Lung (tissue), 11 donors: ENCODE measurements at regions not wholly inside any gene's neighbourhood (a gene's known extent, or its start where the extent isn't known, plus 50 kb on each side); places are given as distances from the start of the nearest gene placed in this dataset.
A peak's percentile ranks its signal among the peaks of the same experiment; 100 is the strongest.

Experiments used
- ATAC-seq: fragments of 200-7000 bp; cut with Tn5 transposase; one replicate; pipeline ENCODE4 v1.9.1; 2020; ENCODE audit warnings: moderate number of reproducible peaks; ENCODE audit not compliant: insufficient read depth, low FRiP score
- DNase-seq, 3 donors: peaks; one replicate each; pipeline ENCODE4 v3.0.0-alpha.2; 2013 to 2017
- H3K27ac ChIP-seq, 2 donors: one replicate each; pipeline ENCODE4 v1.5.1; 2013; ENCODE audit warnings: mild to moderate bottlenecking in 2 of 2, moderate library complexity in 2 of 2, control low read depth in 1 of 2, inconsistent platforms in 1 of 2, low read depth in 1 of 2, low read length in 1 of 2
- H3K27me3 ChIP-seq, 3 donors: one replicate each; pipeline ENCODE4 v1.5.1; 2013; ENCODE audit warnings: low read length in 2 of 3; ENCODE audit not compliant: control insufficient read depth in 3 of 3, insufficient read depth in 3 of 3
- H3K36me3 ChIP-seq, 4 donors: one replicate each; pipeline ENCODE4 v1.5.1; 2013; ENCODE audit warnings: low read length in 4 of 4, mild to moderate bottlenecking in 1 of 4, moderate library complexity in 1 of 4; ENCODE audit not compliant: control insufficient read depth in 4 of 4, insufficient read depth in 4 of 4
- H3K4me1 ChIP-seq, 5 donors: one replicate each; pipeline ENCODE4 v1.5.1; 2013; ENCODE audit warnings: low read length in 5 of 5, mild to moderate bottlenecking in 2 of 5, moderate library complexity in 1 of 5; ENCODE audit not compliant: control insufficient read depth in 5 of 5, insufficient read depth in 5 of 5
- H3K4me3 ChIP-seq: one replicate; pipeline ENCODE4 v1.5.1; 2013; ENCODE audit warnings: mild to moderate bottlenecking, control low read depth, moderate library complexity
- H3K9ac ChIP-seq, 2 donors: one replicate each; pipeline ENCODE4 v1.5.1; 2013; ENCODE audit warnings: low read length in 2 of 2, control low read depth in 1 of 2; ENCODE audit not compliant: insufficient read depth in 1 of 2
- H3K9me3 ChIP-seq, 4 donors: one replicate each; pipeline ENCODE4 v1.5.1; 2013; ENCODE audit warnings: low read length in 3 of 4, mild to moderate bottlenecking in 1 of 4, moderate library complexity in 1 of 4; ENCODE audit not compliant: control insufficient read depth in 4 of 4, insufficient read depth in 3 of 4
- CTCF ChIP-seq: IDR thresholded peaks from 2 replicates; pipeline ENCODE4 v1.5.1; 2012; ENCODE audit warnings: mild to moderate bottlenecking; ENCODE audit errors: control extremely low read depth, extremely low read depth
- WGBS, 2 donors: extraction: QIAGEN DNeasy Blood & Tissue Kit; methylation state at CpG; one replicate each; pipeline ENCODE4 v1.1.7; 2013; 5-methylcytosine and 5-hydroxymethylcytosine counted together
- donor health status: control.
- donor health status: control.
- donor health status: Bipolar disorder and iron deficiency.
- donor health status: healthy.
- donor health status: DM: yes; HTN: yes; CAD: no.

- Histone ChIP-seq H3K4me3 (no peak overlapping the region), H3K9ac (no peak overlapping the region), H3K27me3 (no peaks in the 10 kb centered on the region), H3K9me3 (peaks cover 0 to 5% (median 2%) of the 10 kb centered on the region in 4 donors), H3K36me3 (no peaks in the 10 kb centered on the region), H3K27ac (no peak overlapping the region), H3K4me1 (no peaks in the 10 kb centered on the region)
- ATAC-seq (no peak), DNase-seq (peak in 2 of 3 donors; percentile 34 to 44)
- WGBS, 2 donors, result 72 to 79% methylated on average over 3 of the region's 3 CpGs
- no peak for TF ChIP-seq CTCF
Measured at GRCh38 chr12:84150201-84150600, 762.4 kb downstream of the SLC6A15 start.

GRCh38 chr12:84148335-84148734, 764.3 kb downstream of the SLC6A15 start:
- ATAC-seq, result no peak
- H3K27me3 ChIP-seq, result no peaks in the 10 kb centered on the region
- H3K36me3 ChIP-seq, result no peaks in the 10 kb centered on the region
- H3K4me3 ChIP-seq, result no peak overlapping the region
- H3K27ac ChIP-seq, result no peak overlapping the region
- peaks cover 0 to 5% (median 2%) of the 10 kb centered on the region in 4 donors for H3K9me3 ChIP-seq
- no peaks in the 10 kb centered on the region for H3K4me1 ChIP-seq
- no peak for TF ChIP-seq CTCF
- H3K9ac ChIP-seq, result no peak overlapping the region
- no peak for DNase-seq
- 89 to 90% methylated on average over 3 of the region's 3 CpGs for WGBS, 2 donors

GRCh38 chr12:84136862-84137367, 775.7 kb downstream of the SLC6A15 start:
- H3K27ac ChIP-seq, result no peak overlapping the region
- no peak overlapping the region for H3K9ac ChIP-seq
- no peaks in the 10 kb centered on the region for H3K36me3 ChIP-seq
- WGBS, 2 donors, result 66 to 74% methylated on average over 4 of the region's 4 CpGs
- H3K9me3 ChIP-seq, result peaks cover 0 to 4% (median 0%) of the 10 kb centered on the region in 4 donors
- DNase-seq (no peak), ATAC-seq (no peak)
- TF ChIP-seq CTCF, result no peak
- H3K4me3 ChIP-seq, result no peak overlapping the region
- H3K4me1 ChIP-seq, result no peaks in the 10 kb centered on the region
- H3K27me3 ChIP-seq, result no peaks in the 10 kb centered on the region
